Embryonic facial prominence (tissue), 1 donor: ENCODE measurements at regions not wholly inside any gene's neighbourhood (a gene's known extent, or its start where the extent isn't known, plus 50 kb on each side); places are given as distances from the start of the nearest gene placed in this dataset.
"Not testable (repeated sequence)": the region's sequence is repeated elsewhere in the genome, so short reads cannot be mapped to it uniquely, and the experiment has no call there.

Experiments
- DNase-seq: peaks from one replicate; pipeline ENCODE4 v3.0.0-alpha.2; 2016; ENCODE audit errors: extremely low spot score

- DNase-seq: not testable (repeated sequence)
These were observed 150.6 kb upstream of the ANKRD20A1 start for GRCh38 chr9:67708109-67708508.

GRCh38 chr9:67711429-67711828, 147.3 kb upstream of the ANKRD20A1 start:
- not testable (repeated sequence) for DNase-seq

DNA sequence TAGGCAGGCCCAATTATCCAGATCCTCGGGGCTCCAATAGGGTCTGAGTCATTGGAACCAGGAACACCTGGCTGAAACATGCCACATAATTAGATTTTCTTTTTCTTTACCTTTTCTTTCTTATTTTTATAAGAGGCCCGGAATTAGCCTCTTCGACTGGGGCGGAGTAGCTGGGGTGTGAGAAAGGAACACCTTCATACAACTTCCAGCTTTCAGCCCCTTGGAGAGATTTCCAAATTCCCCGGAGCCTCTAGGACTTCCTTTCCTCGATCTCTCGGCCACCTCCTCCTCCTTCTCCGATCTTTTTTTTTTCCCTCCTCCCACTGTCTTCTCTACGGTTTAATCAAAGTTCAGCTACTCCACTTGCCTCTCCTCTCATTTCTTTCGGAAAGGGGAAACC, 146.8 kb upstream of the ANKRD20A1 start:
- peak; percentile 5 for DNase-seq

DNA sequence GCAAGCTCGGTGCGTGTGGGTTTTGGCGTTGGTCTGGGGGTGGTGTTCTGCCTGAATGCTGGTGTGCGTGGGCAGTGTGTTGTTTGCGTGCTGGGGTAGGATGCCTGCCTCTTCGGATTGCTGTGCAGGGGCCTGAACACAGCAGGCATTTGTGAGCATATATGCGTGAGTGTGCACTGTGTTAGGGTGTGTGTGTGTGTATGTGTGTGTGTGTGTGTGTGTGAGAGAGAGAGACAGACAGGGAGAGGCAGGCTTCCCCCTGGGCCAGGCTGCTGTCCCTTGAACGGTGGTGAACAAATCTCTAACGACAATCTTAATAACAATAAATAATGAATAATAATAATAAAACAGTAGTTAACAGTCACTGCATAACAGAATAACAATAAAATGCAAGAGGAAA, 145.8 kb upstream of the ANKRD20A1 start:
- DNase-seq: not testable (repeated sequence)

DNA sequence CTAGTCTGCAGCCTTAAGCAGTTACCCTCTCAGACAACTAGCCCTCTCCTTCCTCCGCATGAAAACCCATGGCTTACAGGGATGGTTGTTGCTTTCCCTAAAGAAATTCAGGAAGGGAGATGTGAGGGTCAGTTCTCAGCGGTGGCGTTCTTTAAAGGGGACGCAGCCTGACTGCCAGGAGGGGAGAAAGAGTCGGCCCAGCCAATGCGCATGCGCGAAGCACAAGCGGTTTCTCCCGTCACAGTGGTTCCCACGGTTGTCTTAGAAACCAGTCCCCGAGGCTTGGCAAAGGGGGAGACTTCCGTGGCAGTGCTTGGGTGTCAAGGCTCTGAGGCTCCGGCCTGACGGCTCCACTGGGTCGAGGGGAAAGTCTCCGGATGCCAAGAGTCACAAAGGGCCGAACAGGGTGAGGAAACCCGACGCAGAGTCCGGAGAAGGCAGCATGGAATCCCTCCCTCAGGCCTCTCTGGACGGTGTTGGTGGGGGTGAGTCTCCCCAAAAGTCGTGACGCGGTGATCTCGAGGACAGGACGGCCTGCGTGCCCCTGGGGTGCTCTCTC, 140.8 kb upstream of the ANKRD20A1 start:
- not testable (repeated sequence) for DNase-seq

DNA sequence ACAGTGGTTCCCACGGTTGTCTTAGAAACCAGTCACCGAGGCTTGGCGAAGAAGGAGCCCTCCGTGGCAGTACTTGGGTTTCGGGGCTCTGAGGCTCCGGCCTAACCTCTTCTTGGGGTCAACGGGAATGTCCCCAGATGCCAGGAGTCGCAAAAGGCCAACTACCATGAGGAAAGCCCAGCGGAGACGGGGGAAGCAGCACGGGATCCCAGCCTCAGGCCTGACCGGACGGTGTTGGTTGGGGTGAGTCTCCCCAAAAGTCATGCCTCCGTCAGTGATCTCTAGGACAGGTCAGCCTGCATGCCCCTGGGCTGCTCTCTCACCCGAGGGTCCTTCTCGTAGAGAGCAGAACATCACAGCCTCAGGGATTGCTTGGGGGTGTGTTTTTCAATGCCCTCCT, 138.2 kb upstream of the ANKRD20A1 start:
- DNase-seq: not testable (repeated sequence)

- not testable (repeated sequence) for DNase-seq
These were observed 136.2 kb upstream of the ANKRD20A1 start for GRCh38 chr9:67722460-67723090.

DNA sequence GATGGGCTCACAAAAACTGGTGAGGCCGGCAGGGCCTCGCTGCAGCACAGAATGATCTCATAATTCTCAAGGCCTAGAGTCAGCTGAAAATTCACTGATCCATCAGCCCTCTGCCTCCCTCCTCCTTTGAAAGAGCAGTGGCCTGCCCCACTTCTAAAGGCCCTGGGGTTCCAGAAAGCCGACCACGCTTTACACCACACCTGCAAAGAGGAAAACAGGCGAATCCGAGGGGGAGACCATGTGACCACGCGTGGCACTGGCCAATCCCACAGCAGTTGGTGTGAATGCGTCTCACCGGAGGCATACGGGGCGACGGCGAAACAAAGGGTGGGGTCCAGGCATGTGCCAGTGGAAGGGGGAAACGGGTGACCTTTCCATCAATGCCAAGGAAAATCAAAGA, 135.5 kb upstream of the ANKRD20A1 start:
- not testable (repeated sequence) for DNase-seq

GRCh38 chr9:67724885-67725284, 133.8 kb upstream of the ANKRD20A1 start:
- not testable (repeated sequence) for DNase-seq

- DNase-seq: not testable (repeated sequence)
These were observed 132.3 kb upstream of the ANKRD20A1 start for GRCh38 chr9:67726213-67726988.

DNA sequence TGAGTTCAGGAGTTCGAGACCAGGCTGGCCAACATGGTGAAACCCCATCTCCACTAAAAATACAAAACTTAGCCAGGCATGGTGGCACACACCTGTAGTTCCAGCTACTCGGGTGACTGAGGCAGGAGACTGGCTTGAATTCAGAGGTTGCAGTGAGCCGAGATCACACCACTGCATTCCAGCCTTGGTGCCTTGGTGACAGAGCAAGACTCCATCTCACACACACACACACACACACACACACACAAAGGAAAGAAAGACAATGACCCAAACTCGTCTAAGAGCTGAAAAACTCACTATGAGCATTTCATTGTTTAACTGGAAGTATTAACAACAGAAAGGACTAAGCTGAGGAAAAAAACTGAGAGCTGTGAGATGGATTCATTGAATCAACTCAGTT, 95.6 kb upstream of the ANKRD20A1 start:
- DNase-seq: not testable (repeated sequence)

- not testable (repeated sequence) for DNase-seq
These were observed 86.9 kb upstream of the ANKRD20A1 start for GRCh38 chr9:67771807-67772206.

- not testable (repeated sequence) for DNase-seq
These were observed 58.6 kb upstream of the ANKRD20A1 start for GRCh38 chr9:67800170-67800569.
